Effector memory CD4-positive, alpha-beta T cell (primary cell): ENCODE measurements at regions not wholly inside any gene's neighbourhood (a gene's known extent, or its start where the extent isn't known, plus 50 kb on each side); places are given as distances from the start of the nearest gene placed in this dataset.
"Not testable (repeated sequence)": the region's sequence is repeated elsewhere in the genome, so short reads cannot be mapped to it uniquely, and the experiment has no call there.

Experiments
- DNase-seq, 3 donors: peaks; one replicate each; pipeline ENCODE4 v3.0.0-alpha.2; 2020
- H3K27ac ChIP-seq: 2 replicates; pipeline ENCODE4 v1.7.0; 2013; ENCODE audit warnings: mild to moderate bottlenecking, low read length, moderate library complexity; ENCODE audit not compliant: insufficient read depth, poor library complexity, severe bottlenecking
- H3K27me3 ChIP-seq: replicated peaks from 2 replicates; pipeline ENCODE4 v1.7.0; 2013; ENCODE audit warnings: mild to moderate bottlenecking, low read length; ENCODE audit not compliant: insufficient read depth, control insufficient read depth, poor library complexity, severe bottlenecking
- H3K36me3 ChIP-seq: 2 replicates; pipeline ENCODE4 v1.7.0; 2013; ENCODE audit warnings: mild to moderate bottlenecking, low read length, moderate library complexity; ENCODE audit not compliant: control insufficient read depth, insufficient read depth
- H3K4me1 ChIP-seq: 2 replicates; pipeline ENCODE4 v1.7.0; 2013; ENCODE audit warnings: low read length, mild to moderate bottlenecking; ENCODE audit not compliant: control insufficient read depth, insufficient read depth, poor library complexity, severe bottlenecking
- H3K4me3 ChIP-seq: 2 replicates; pipeline ENCODE4 v1.7.0; 2013; ENCODE audit warnings: low read length, low read depth, mild to moderate bottlenecking; ENCODE audit not compliant: insufficient read depth, poor library complexity, severe bottlenecking
- H3K9me3 ChIP-seq: 2 replicates; pipeline ENCODE4 v1.7.0; 2013; ENCODE audit warnings: mild to moderate bottlenecking, low read length, moderate library complexity; ENCODE audit not compliant: control insufficient read depth

GRCh38 chr12:131273291-131273845 lies 319.7 kb downstream of the ADGRD1 start:
- Histone ChIP-seq H3K36me3 (no peaks in the 10 kb centered on the region), H3K27me3 (no peaks in the 10 kb centered on the region), H3K27ac (no peak overlapping the region), H3K4me1 (no peaks in the 10 kb centered on the region), H3K4me3 (no peak overlapping the region), H3K9me3 (no peaks in the 10 kb centered on the region)
- no peak for DNase-seq

- no peaks in the 10 kb centered on the region for H3K27me3 ChIP-seq
- no peaks in the 10 kb centered on the region for H3K36me3 ChIP-seq
- no peaks in the 10 kb centered on the region for H3K4me1 ChIP-seq
- no peak overlapping the region for H3K4me3 ChIP-seq
- no peak overlapping the region for H3K27ac ChIP-seq
- H3K9me3 ChIP-seq: no peaks in the 10 kb centered on the region
- DNase-seq: no peak
Observed at GRCh38 chr12:131274061-131274460, 320.4 kb downstream of the ADGRD1 start.

GRCh38 chr12:131274906-131275305 lies 321.2 kb downstream of the ADGRD1 start:
- DNase-seq: no peak
- Histone ChIP-seq H3K27ac (no peak overlapping the region), H3K4me3 (no peak overlapping the region), H3K4me1 (no peaks in the 10 kb centered on the region), H3K36me3 (no peaks in the 10 kb centered on the region), H3K9me3 (no peaks in the 10 kb centered on the region), H3K27me3 (no peaks in the 10 kb centered on the region)

- H3K27ac ChIP-seq: no peak overlapping the region
- H3K36me3 ChIP-seq: no peaks in the 10 kb centered on the region
- H3K4me3 ChIP-seq: no peak overlapping the region
- no peak for DNase-seq
- H3K27me3 ChIP-seq: no peaks in the 10 kb centered on the region
- no peaks in the 10 kb centered on the region for H3K9me3 ChIP-seq
- H3K4me1 ChIP-seq: no peaks in the 10 kb centered on the region
Observed at GRCh38 chr12:131275824-131276223, 322.1 kb downstream of the ADGRD1 start.

- no peaks in the 10 kb centered on the region for H3K9me3 ChIP-seq
- no peak overlapping the region for H3K27ac ChIP-seq
- DNase-seq: no peak
- H3K4me3 ChIP-seq: no peak overlapping the region
- H3K27me3 ChIP-seq: no peaks in the 10 kb centered on the region
- H3K36me3 ChIP-seq: no peaks in the 10 kb centered on the region
- H3K4me1 ChIP-seq: no peaks in the 10 kb centered on the region
Observed at GRCh38 chr12:131276501-131277185, 322.9 kb downstream of the ADGRD1 start.

- not testable (repeated sequence) for H3K27ac ChIP-seq, DNase-seq, H3K27me3 ChIP-seq, H3K4me1 ChIP-seq, H3K4me3 ChIP-seq, H3K36me3 ChIP-seq, H3K9me3 ChIP-seq
Observed at GRCh38 chr12:131277186-131278091, 323.7 kb downstream of the ADGRD1 start.

- not testable (repeated sequence) for DNase-seq, H3K36me3 ChIP-seq, H3K27ac ChIP-seq, H3K4me1 ChIP-seq, H3K9me3 ChIP-seq, H3K27me3 ChIP-seq, H3K4me3 ChIP-seq
Observed at GRCh38 chr12:131278451-131279115, 324.9 kb downstream of the ADGRD1 start.

GRCh38 chr12:131279281-131279921 lies 325.7 kb downstream of the ADGRD1 start:
- H3K4me3 ChIP-seq: no peak overlapping the region
- no peak for DNase-seq
- no peaks in the 10 kb centered on the region for H3K4me1 ChIP-seq
- no peak overlapping the region for H3K27ac ChIP-seq
- H3K27me3 ChIP-seq: no peaks in the 10 kb centered on the region
- no peaks in the 10 kb centered on the region for H3K9me3 ChIP-seq
- H3K36me3 ChIP-seq: no peaks in the 10 kb centered on the region

- Histone ChIP-seq H3K4me3 (no peak overlapping the region), H3K4me1 (no peaks in the 10 kb centered on the region), H3K27ac (no peak overlapping the region), H3K36me3 (no peaks in the 10 kb centered on the region), H3K9me3 (no peaks in the 10 kb centered on the region), H3K27me3 (no peaks in the 10 kb centered on the region)
- no peak for DNase-seq
Observed at GRCh38 chr12:131280426-131280825, 326.7 kb downstream of the ADGRD1 start.
